OCI-LY1 (cell line): ENCODE measurements at regions not wholly inside any gene's neighbourhood (a gene's known extent, or its start where the extent isn't known, plus 50 kb on each side); places are given as distances from the start of the nearest gene placed in this dataset.

Source experiments
- EZH2 ChIP-seq: fragments of 200-600 bp; sonication (generic), shearing (Covaris generic); IDR thresholded peaks from 2 replicates; pipeline ENCODE4 v1.8.0; 2017; ENCODE audit warnings: borderline replicate concordance, mixed run types, mild to moderate bottlenecking, antibody characterized with exemption, low read length, moderate library complexity, mixed read lengths
- TF ChIP-seq, protein P1 (sequence below): fragments of 200-600 bp; sonication (generic), shearing (Covaris generic); IDR thresholded peaks from 2 replicates; pipeline ENCODE4 v1.5.1; 2017; ENCODE audit warnings: mild to moderate bottlenecking, antibody characterized with exemption, low read length, moderate library complexity, mixed read lengths

DNA sequence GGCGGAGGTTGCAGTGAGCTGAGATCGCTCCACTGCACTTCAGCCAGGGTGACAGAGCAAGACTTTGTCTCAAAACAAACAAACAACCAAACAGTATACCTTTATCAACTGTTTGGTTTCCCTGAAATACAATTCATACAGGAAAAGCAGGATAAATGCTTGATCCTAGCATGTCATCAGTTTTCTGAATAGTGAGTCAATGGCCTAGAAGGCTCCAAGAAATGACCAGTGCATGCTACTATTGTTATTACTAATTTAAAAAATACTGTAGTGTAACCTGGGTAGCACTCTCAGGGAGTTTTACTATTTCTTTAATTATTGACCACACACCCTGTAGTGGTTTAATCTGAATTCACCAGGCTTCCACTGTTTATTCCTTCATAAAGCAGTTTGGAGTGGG is 101.0 kb upstream of the PTPN3 start:
- TF ChIP-seq, protein P1, sequence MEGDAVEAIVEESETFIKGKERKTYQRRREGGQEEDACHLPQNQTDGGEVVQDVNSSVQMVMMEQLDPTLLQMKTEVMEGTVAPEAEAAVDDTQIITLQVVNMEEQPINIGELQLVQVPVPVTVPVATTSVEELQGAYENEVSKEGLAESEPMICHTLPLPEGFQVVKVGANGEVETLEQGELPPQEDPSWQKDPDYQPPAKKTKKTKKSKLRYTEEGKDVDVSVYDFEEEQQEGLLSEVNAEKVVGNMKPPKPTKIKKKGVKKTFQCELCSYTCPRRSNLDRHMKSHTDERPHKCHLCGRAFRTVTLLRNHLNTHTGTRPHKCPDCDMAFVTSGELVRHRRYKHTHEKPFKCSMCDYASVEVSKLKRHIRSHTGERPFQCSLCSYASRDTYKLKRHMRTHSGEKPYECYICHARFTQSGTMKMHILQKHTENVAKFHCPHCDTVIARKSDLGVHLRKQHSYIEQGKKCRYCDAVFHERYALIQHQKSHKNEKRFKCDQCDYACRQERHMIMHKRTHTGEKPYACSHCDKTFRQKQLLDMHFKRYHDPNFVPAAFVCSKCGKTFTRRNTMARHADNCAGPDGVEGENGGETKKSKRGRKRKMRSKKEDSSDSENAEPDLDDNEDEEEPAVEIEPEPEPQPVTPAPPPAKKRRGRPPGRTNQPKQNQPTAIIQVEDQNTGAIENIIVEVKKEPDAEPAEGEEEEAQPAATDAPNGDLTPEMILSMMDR, result no peak
- TF ChIP-seq EZH2, result no peak
